KOPT-K1 (cell line): ENCODE measurements at regions not wholly inside any gene's neighbourhood (a gene's known extent, or its start where the extent isn't known, plus 50 kb on each side); places are given as distances from the start of the nearest gene placed in this dataset.

Source experiments
- H3K27ac ChIP-seq: fragments of 200-600 bp; sonication (generic); 2 replicates; pipeline ENCODE4 v1.5.1; 2016; ENCODE audit warnings: antibody characterized with exemption, mild to moderate bottlenecking, low read depth, low read length; ENCODE audit not compliant: poor library complexity, severe bottlenecking
- H3K36me3 ChIP-seq: fragments of 200-600 bp; sonication (generic); 2 replicates; pipeline ENCODE4 v1.5.1; 2017; ENCODE audit warnings: antibody characterized with exemption, mild to moderate bottlenecking, low read length, moderate library complexity; ENCODE audit not compliant: insufficient read depth
- H3K9me3 ChIP-seq: fragments of 200-600 bp; sonication (generic); 2 replicates; pipeline ENCODE4 v1.5.1; 2017; ENCODE audit warnings: antibody characterized with exemption, low read length, mild to moderate bottlenecking; ENCODE audit not compliant: insufficient read depth, poor library complexity, severe bottlenecking

DNA sequence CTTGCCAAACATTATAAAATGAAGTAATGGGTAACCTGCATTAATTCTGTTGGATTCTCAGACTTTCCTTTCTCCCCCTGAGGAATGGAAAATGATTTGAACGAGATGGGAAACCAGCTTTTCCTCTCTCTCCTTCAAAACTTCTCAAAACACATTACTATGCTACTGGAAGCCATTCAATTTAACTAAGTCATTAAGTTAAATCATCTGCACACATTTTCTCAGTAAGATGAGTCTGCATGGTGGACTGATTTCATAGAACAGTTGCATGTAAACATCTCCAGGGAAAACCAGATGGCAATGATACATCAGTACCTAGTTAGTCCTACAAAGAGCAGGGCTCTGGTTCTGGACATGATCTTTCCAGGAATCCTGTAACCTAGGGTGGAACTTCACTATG, 59.9 kb downstream of the BMP4 start:
- H3K36me3 ChIP-seq, result no peaks in the 10 kb centered on the region
- no peaks in the 10 kb centered on the region for H3K9me3 ChIP-seq
- H3K27ac ChIP-seq, result no peak overlapping the region

DNA sequence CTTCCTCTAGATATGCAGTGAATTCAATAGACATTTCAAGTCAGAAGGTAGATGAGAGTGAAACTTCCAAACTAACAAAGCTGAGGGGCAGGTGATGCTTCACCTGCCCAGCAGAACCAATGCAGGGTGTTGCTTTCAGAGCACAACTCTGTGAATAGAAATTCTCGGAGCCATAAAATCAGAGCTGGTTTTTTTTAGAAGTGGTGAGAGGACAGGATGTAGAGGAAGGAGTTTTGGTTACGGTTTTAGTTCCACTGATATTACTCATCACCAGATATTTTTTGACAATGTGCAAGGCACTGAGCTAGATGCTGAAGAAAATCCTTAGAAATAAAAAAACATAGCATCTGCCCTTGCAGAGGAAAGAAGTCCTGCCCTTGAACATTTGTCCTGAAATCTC, 62.2 kb downstream of the BMP4 start:
- Histone ChIP-seq H3K36me3 (no peaks in the 10 kb centered on the region), H3K9me3 (no peaks in the 10 kb centered on the region), H3K27ac (no peak overlapping the region)

DNA sequence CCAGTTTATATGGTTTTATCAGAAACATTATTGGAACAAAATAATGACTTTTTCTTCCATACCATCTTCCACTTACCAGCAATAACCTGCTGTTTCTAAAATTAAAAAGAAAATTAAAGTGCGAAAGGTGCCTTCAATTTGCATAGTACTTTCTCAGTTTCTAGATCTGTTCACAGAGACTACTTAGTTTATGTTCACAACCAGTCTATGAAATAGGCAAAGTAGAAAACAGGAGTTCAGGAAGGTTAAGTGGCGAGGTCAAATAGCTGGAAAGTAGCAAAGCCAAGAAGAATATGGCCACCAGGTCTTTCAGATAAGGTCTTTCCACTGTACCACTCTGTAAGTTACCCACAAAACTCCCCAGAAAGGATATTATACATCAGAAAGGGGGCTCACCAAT, 63.3 kb downstream of the BMP4 start:
- H3K27ac ChIP-seq, result no peak overlapping the region

DNA sequence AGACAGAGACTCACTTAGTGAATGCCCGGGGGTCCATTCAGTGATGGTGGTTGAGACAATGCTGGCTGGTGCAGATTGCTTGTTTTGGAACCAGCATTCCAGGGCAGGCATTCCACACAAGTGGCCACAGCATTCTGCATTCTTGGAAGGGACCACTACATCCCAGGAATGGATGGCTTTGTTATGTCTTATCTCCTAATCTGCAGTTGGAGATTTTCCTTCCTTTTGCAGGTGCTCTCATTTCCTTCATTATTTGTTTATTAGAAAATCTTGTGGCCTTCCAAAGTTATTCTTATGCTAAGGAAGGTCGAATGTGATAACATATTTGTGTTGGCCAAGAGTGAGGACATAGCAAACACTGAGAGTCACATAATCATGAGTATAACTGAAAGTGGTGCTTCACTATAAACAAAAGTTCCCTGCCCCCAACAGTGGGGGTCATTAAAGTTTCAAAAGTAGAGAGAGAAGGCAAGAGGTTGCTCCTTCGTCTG, 66.0 kb downstream of the BMP4 start:
- Histone ChIP-seq H3K9me3 (no peaks in the 10 kb centered on the region), H3K36me3 (no peaks in the 10 kb centered on the region), H3K27ac (no peak overlapping the region)

More for the DNA sequence above, 63.3 kb downstream of the BMP4 start:
- Histone ChIP-seq H3K36me3 (no peaks in the 10 kb centered on the region), H3K9me3 (no peaks in the 10 kb centered on the region)

DNA sequence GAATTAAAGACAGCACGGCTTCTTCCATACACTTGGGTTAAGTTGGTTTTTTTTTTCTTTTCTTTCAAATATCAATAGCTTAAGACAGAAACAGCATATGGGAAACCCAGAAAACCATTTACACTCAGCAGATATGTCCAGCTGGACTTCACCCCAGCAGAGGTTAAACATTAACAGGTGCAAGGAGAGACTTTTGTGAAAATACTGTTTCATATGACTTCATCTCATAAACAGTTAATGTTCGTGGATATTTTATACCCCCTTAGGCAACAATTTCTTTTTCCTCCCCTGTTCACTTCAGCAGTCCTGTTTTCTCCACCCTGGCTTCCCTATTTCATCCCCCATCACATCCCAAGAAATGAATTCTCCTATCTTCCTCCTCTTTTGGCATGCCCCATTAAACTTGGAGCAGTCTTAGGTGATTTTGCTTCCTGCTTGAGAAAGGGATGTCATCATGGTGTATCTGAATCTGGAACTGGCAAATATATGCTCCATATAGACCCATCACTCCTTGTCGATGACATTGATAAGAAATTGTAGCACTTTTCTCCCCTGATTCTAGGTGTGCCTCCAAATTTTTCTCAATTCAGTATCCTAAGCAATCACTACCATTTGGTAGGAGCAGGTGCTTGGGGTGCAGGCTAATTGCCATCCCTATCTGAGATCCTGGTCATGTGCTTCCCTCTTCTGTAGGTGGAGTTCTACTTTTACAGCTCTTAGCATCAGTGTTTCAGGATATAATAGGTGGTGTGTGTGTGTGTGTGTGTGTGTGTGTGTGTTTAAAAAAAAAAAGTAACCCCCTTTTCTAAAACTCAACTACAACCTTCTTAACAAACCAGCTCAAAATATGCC, 67.9 kb downstream of the BMP4 start:
- Histone ChIP-seq H3K36me3 (no peaks in the 10 kb centered on the region), H3K9me3 (no peaks in the 10 kb centered on the region), H3K27ac (no peak overlapping the region)

DNA sequence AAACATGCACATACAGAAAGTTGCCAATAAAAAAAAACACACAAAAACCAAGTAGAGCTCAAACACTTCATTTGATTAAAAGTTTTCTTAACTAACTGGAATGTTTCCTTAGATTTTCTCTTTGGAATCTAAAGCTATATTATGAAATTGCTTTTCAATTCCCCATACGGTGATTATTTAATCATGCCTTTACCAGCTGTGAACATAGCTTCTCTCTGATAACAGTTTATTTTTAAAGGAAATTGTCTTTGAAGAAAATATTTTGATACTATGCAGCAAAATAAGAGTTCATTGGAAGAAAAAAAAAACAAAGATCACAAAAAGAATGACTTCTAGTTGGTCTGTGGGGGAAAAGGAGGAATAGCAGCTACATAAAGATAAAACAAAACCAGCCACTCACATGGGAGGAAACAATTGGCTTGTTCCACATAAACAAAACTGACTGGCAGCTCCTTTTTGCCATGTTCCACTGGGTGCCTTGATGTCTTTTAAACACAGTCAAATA, 71.4 kb downstream of the BMP4 start:
- Histone ChIP-seq H3K9me3 (no peaks in the 10 kb centered on the region), H3K27ac (no peak overlapping the region), H3K36me3 (no peaks in the 10 kb centered on the region)

DNA sequence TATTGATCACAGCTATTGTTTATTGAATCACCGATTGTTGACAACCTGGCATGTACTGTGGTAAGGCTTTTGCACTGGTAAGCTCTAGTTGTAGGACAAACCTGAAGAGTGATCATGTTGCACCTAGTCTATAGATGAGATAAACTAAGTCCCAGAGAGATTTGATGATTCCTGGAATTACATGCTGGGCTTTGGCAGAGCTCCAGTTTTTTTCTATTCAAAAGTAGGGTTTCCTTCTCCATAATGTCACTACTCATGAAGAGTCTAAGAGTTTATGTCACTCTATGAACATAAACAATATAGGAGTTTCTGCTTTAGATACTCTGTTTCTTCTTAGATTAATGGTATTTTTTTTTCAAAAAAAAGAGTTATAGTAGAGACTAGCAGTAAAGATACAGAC, 72.0 kb downstream of the BMP4 start:
- Histone ChIP-seq H3K27ac (no peak overlapping the region), H3K9me3 (no peaks in the 10 kb centered on the region), H3K36me3 (no peaks in the 10 kb centered on the region)

DNA sequence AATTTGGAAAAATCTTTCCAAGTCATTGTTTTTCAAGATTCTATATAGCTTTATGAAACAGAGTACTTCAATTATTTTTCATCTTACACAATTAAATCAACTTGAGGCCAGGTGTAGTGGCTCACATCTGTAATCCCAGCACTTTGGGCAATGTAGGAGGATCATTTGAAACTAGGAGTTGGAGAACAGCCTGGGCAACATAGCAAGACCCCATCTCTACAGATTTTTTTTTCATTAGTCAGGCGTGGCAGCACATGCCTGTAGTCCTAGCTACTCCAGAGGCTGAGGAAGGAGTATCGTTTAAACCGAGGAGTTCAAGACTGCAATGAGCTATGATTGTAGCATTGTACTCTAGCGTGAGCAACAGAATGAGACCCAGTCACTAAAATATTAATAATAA, 72.9 kb downstream of the BMP4 start:
- no peaks in the 10 kb centered on the region for H3K9me3 ChIP-seq
- H3K27ac ChIP-seq, result no peak overlapping the region
- H3K36me3 ChIP-seq, result no peaks in the 10 kb centered on the region

DNA sequence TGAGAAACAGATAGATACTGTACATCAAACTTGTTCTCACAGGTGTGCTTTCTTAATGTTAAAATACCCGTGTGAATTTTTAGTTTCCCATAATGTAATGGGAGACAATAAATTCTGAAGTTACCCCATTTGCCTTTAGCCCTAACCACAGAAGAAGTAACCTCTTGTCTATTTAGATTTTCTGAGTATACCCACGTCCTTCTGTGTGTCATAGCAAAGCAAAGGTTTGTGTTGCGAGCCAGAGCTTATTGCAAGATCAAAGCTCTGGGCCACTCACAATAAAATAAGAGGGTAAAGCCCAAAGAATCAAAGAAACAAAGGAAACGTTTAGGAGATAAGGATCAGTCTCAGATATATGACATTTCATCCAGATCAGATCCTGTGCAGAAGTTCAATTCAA, 73.9 kb downstream of the BMP4 start:
- H3K36me3 ChIP-seq, result no peaks in the 10 kb centered on the region
- no peak overlapping the region for H3K27ac ChIP-seq
- H3K9me3 ChIP-seq, result no peaks in the 10 kb centered on the region

DNA sequence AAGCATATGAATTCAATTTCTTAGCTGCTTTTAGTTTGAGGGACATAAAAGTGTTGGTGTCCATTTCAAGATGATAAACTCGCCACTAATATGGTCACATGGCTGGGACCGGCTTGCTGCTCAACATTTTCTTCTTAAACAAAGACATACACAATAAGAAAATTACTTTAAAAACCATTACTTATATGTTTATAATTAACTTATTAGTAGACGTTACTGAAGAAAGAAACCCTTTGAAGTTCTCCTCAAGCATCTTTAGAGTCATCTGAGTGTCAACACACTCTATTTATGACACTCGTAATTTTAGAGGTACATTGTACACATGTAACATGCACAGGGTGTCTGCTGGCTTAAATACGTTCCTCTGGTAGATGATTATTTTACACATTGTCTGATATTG, 74.7 kb downstream of the BMP4 start:
- Histone ChIP-seq H3K36me3 (no peaks in the 10 kb centered on the region), H3K27ac (no peak overlapping the region), H3K9me3 (no peaks in the 10 kb centered on the region)

DNA sequence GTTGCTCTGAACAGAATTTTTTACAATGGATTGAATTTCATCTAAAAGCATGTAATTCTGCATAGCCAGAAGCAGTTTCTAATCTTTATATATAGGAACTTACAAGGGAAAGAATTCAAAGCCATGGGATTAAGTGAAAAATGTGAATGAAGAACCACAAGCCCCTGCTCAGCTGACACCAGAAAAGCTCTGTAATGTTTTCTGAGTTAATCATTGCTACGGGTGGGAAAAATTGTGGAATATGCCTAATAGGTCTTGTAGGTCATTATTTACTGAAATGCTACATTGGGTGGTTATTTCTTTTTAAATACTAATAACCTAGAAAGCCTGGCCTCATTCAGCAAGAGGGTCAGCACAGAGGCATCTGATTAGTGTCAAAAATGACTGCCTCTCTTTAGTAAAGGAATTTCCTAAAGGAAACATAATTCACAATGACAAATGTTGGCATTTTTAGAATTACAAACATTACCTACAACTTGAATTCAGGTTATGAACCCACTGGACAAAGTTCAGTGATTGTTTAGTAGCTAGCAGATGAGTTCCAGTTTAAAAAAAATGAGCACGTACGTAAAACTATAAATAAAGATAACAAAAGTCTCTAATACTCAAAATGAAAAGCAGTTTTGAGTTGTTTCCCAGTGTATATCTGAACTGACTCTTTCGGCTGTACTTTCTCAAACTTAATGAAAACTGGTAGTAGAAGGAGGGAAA, 75.3 kb downstream of the BMP4 start:
- no peaks in the 10 kb centered on the region for H3K36me3 ChIP-seq
- no peak overlapping the region for H3K27ac ChIP-seq

DNA sequence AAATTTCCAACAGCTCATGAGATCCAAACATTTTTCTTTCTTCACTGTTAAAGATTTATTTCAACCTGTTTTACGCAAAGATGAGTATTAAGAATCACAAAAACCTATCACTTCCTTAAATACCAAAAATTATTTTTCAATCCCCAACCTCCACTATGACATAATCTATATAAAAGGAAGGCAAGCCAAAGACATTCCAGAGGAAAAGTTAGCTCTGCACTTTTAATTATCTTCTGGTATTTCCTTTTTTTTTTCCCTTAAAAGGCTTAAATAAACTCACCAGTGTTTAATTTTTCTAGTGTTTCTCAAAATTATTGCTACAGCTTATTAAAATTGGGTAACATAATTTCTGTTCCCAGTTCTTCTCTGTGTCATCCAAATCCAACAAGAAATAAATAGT, 75.9 kb downstream of the BMP4 start:
- H3K27ac ChIP-seq, result no peak overlapping the region
- H3K36me3 ChIP-seq, result no peaks in the 10 kb centered on the region
- H3K9me3 ChIP-seq, result no peaks in the 10 kb centered on the region

More for the DNA sequence above, 75.3 kb downstream of the BMP4 start:
- H3K9me3 ChIP-seq, result no peaks in the 10 kb centered on the region

DNA sequence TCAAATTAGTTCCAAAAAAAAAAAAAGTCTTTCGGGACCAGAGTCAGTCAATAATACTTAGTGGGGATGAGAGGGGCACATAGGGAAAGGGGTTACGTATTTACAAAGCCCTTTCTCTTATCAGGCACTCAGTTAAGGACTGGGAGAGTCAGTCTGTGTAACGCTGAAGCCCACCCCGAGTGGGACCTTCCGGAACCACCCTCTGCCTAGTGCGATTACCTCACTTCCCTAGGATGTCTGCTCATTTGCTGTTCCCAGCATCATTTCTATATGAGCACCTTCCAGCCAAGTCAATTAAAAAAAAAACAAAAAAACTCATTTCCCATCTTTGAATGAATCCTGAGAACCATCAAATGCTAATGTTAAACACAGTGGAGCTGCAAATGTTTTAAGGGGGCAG, 76.9 kb downstream of the BMP4 start:
- Histone ChIP-seq H3K27ac (no peak overlapping the region), H3K36me3 (no peaks in the 10 kb centered on the region), H3K9me3 (no peaks in the 10 kb centered on the region)

DNA sequence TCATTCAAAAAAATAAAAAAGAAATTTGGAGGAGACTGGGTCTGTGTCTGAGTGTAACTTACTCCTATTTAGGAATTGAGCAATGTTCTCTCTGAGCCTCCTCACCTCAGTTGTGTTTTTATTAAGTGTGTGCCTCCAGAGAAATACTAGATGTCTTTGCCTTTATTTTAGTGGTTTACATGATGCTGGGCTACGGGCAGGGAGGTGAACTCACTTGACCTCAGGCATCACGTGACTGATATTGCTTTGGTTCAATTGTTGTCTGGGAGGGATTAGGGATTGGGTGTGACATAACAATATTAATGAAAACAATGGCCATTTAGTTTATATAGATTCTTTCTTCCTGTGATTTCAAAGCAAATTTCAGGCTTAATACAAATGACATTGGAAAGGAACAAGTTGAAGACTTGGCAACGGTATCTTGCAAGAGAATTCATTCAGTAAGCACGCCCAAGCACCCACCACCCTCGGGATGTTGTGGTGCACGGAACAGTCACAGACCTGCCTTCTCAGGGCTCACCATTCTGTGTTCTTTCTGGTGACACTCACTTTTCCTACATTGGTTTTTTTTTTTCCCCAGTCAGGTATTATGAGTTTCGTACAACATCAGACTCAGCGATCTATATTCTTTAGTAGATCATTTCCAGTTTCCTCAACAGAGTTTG, 77.5 kb downstream of the BMP4 start:
- Histone ChIP-seq H3K27ac (no peak overlapping the region), H3K9me3 (no peaks in the 10 kb centered on the region), H3K36me3 (no peaks in the 10 kb centered on the region)

DNA sequence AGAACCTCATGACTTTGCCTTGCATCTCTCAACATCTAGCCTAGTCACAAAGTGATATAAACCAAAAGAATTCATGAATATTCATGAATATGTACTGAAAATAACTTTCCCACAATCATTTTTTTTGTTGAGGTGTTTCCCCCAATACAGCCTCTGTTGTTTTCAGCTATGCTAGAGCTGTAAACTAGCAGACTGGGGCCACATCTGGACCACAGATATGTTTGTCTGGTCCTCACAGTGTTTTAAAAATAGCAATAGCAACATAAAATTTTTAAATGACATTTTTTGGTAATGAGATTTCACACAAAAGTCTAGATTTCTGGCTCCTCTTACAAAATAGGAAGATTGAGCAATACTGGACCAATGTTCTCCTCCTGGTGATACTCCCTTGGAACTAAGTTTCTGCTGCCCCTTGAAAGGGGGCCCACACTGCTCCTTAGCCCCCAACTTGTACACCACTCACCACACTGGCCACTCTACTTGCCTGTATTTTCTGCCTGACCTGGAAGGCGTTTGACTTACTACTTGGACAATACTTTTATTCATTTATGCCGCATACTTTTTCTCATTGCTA, 81.2 kb downstream of the BMP4 start:
- Histone ChIP-seq H3K27ac (no peak overlapping the region), H3K36me3 (no peaks in the 10 kb centered on the region), H3K9me3 (no peaks in the 10 kb centered on the region)
